ENCODE measurements at regions not wholly inside any gene's neighbourhood (a gene's known extent, or its start where the extent isn't known, plus 50 kb on each side); places are given as distances from the start of the nearest gene placed in this dataset.

GRCh38 chr2:62287899-62288880 is 92.3 kb downstream of the B3GNT2 start:
- Mint-ChIP-seq H3K27ac (no peak overlapping the region), H3K9me3 (no peaks in the 10 kb centered on the region), H3K36me3 (no peaks in the 10 kb centered on the region)
- ATAC-seq (peak; percentile 59 to 91), DNase-seq (ENCODE audit: low spot score in 2 of 2) (peak in 1 of 2 donors; percentile 78)

- no peak for DNase-seq (ENCODE audit: low spot score in 2 of 2)
- no peak for ATAC-seq
- H3K27ac Mint-ChIP-seq = no peak overlapping the region
- H3K36me3 Mint-ChIP-seq = no peaks in the 10 kb centered on the region
- H3K9me3 Mint-ChIP-seq = no peaks in the 10 kb centered on the region
These were observed 91.4 kb downstream of the B3GNT2 start for GRCh38 chr2:62287282-62287681.

GRCh38 chr2:62286089-62286785 is 90.3 kb downstream of the B3GNT2 start:
- Mint-ChIP-seq H3K36me3 (no peaks in the 10 kb centered on the region), H3K9me3 (no peaks in the 10 kb centered on the region), H3K27ac (no peak overlapping the region)
- no peak for ATAC-seq
- no peak for DNase-seq (ENCODE audit: low spot score in 2 of 2)

- H3K9me3 Mint-ChIP-seq = peaks cover 0 to under 1% of the 10 kb centered on the region in 2 donors
- ATAC-seq (no peak), DNase-seq (ENCODE audit: low spot score in 2 of 2) (no peak)
- H3K27ac Mint-ChIP-seq = no peak overlapping the region
- H3K36me3 Mint-ChIP-seq = no peaks in the 10 kb centered on the region
These were observed 89.1 kb downstream of the B3GNT2 start for GRCh38 chr2:62284980-62285379.

GRCh38 chr2:62284471-62284870 is 88.6 kb downstream of the B3GNT2 start:
- ATAC-seq (no peak), DNase-seq (ENCODE audit: low spot score in 2 of 2) (no peak)
- H3K36me3 Mint-ChIP-seq = peaks cover 0 to 5% of the 10 kb centered on the region in 2 donors
- H3K9me3 Mint-ChIP-seq = peaks cover 0 to 5% of the 10 kb centered on the region in 2 donors
- no peak overlapping the region for H3K27ac Mint-ChIP-seq

- Mint-ChIP-seq H3K36me3 (peaks cover 12 to 14% of the 10 kb centered on the region in 2 donors), H3K9me3 (peaks cover 7 to 15% of the 10 kb centered on the region in 2 donors), H3K27ac (no peak overlapping the region)
- DNase-seq (ENCODE audit: low spot score in 2 of 2) = no peak
- ATAC-seq = no peak
These were observed 87.2 kb downstream of the B3GNT2 start for GRCh38 chr2:62283147-62283546.

GRCh38 chr2:62281663-62282062 is 85.7 kb downstream of the B3GNT2 start:
- H3K27ac Mint-ChIP-seq = no peak overlapping the region
- ATAC-seq (no peak), DNase-seq (ENCODE audit: low spot score in 2 of 2) (no peak)
- peaks cover 24 to 29% of the 10 kb centered on the region in 2 donors for H3K36me3 Mint-ChIP-seq
- H3K9me3 Mint-ChIP-seq = peaks cover 15 to 24% of the 10 kb centered on the region in 2 donors

- DNase-seq (ENCODE audit: low spot score in 2 of 2) = no peak
- Mint-ChIP-seq H3K36me3 (peaks cover 24 to 33% of the 10 kb centered on the region in 2 donors), H3K9me3 (peaks cover 15 to 36% of the 10 kb centered on the region in 2 donors), H3K27ac (no peak overlapping the region)
- ATAC-seq = no peak
These were observed 81.8 kb downstream of the B3GNT2 start for GRCh38 chr2:62277688-62278087.
